GM13976 (cell line): ENCODE measurements at regions not wholly inside any gene's neighbourhood (a gene's known extent, or its start where the extent isn't known, plus 50 kb on each side); places are given as distances from the start of the nearest gene placed in this dataset.
"Not testable (repeated sequence)": the region's sequence is repeated elsewhere in the genome, so short reads cannot be mapped to it uniquely, and the experiment has no call there.

Experiments used
- DNase-seq: peaks from one replicate; pipeline ENCODE4 v3.0.0; 2012; ENCODE audit warnings: low spot score
- CTCF ChIP-seq: IDR thresholded peaks from 2 replicates; pipeline ENCODE4 v1.5.1; 2012; ENCODE audit warnings: borderline replicate concordance, mild to moderate bottlenecking; ENCODE audit not compliant: insufficient read depth; ENCODE audit errors: extremely low read depth, missing control alignments, control extremely low read depth
- in situ Hi-C: fragments of 300-500 bp; cut with MboI; formaldehyde crosslinking; loops from one replicate; pipeline ENCODE4 v1.12.0; 2022; ENCODE audit warnings: low sequenced_read_pairs, mixed read lengths, inconsistent platforms; ENCODE audit not compliant: unreplicated experiment

GRCh38 chr9:95574176-95574575, 57.4 kb upstream of the PTCH1 start:
- no peak for DNase-seq
- in situ Hi-C loops, result no loop called here
- no peak for TF ChIP-seq CTCF

GRCh38 chr9:95573463-95573862, 56.7 kb upstream of the PTCH1 start:
- in situ Hi-C loops, result no loop called here
- DNase-seq, result no peak
- TF ChIP-seq CTCF, result no peak

- in situ Hi-C loops, result no loop called here
- no peak for TF ChIP-seq CTCF
- no peak for DNase-seq
Measured at GRCh38 chr9:95572381-95573151, 55.8 kb upstream of the PTCH1 start.

GRCh38 chr9:95570646-95571045, 53.9 kb upstream of the PTCH1 start:
- TF ChIP-seq CTCF, result no peak
- DNase-seq, result no peak
- in situ Hi-C loops, result no loop called here

GRCh38 chr9:95570150-95570549, 53.4 kb upstream of the PTCH1 start:
- DNase-seq, result no peak
- in situ Hi-C loops, result no loop called here
- TF ChIP-seq CTCF, result no peak

- DNase-seq, in situ Hi-C loops: not testable (repeated sequence)
Measured at GRCh38 chr9:95568735-95569134, 52.0 kb upstream of the PTCH1 start.
